Endothelial cell of umbilical vein (primary cell): ENCODE measurements at regions not wholly inside any gene's neighbourhood (a gene's known extent, or its start where the extent isn't known, plus 50 kb on each side); places are given as distances from the start of the nearest gene placed in this dataset.

Experiments used
- BruUV-seq: library from RNA; stranded (reverse); fragments of 400-500 nt; replicated peaks from 2 replicates; lab custom pipeline; 2021; lab: Mats Ljungman, UMichigan
- CTCF ChIA-PET: fragments of 300-600, 350-600 bp; sonication (Branson Sonifier 250); formaldehyde crosslinking; loops from one replicate; lab custom pipeline; 2021; ENCODE audit warnings: antibody characterized with exemption, inconsistent platforms; lab: Charles Lee
- POLR2A ChIA-PET: fragments of 300-600, 350-600 bp; sonication (Branson Sonifier 250); formaldehyde crosslinking; loops from one replicate; lab custom pipeline; 2021; ENCODE audit warnings: antibody characterized with exemption, inconsistent platforms; lab: Charles Lee
- DNase-seq: peaks from one replicate; pipeline ENCODE4 v3.0.0-alpha.2; 2011; ENCODE audit warnings: low read depth, low spot score
- FAIRE-seq: peaks from 2 replicates; lab custom pipeline; 2011; peaks lifted over from hg19 to GRCh38; lab: Jason Lieb, UNC
- H2AFZ ChIP-seq: 2 replicates; pipeline ENCODE4 v1.6.0; 2012; ENCODE audit warnings: low read depth, low read length, control low read depth, inconsistent platforms
- H3K27ac ChIP-seq: 2 replicates; pipeline ENCODE4 v1.5.1; 2011; ENCODE audit warnings: low read depth, mild to moderate bottlenecking, control low read depth, low read length, moderate library complexity; ENCODE audit not compliant: insufficient read depth
- H3K27me3 ChIP-seq, 2 experiments: 2 replicates each; pipeline versions ENCODE4 v1.6.0 to v1.6.1; 2011; ENCODE audit warnings: low read length in 2 of 2, mixed read lengths in 1 of 2; ENCODE audit not compliant: control insufficient read depth in 2 of 2, insufficient read depth in 2 of 2
- H3K36me3 ChIP-seq, 2 experiments: 2 replicates in 1 of 2; 3 replicates in 1 of 2; pipeline ENCODE4 v1.5.1; 2011; ENCODE audit warnings: low read length in 2 of 2, mild to moderate bottlenecking in 1 of 2, moderate library complexity in 1 of 2; ENCODE audit not compliant: control insufficient read depth in 2 of 2, insufficient read depth in 2 of 2; ENCODE audit errors: extremely low read depth in 1 of 2
- H3K4me1 ChIP-seq: 3 replicates; pipeline ENCODE4 v1.5.1; 2011; ENCODE audit warnings: mild to moderate bottlenecking, low read length; ENCODE audit not compliant: control insufficient read depth, insufficient read depth; ENCODE audit errors: extremely low read depth
- H3K4me2 ChIP-seq: 2 replicates; pipeline ENCODE4 v1.6.1; 2011; ENCODE audit warnings: low read length, control low read depth, mixed read lengths; ENCODE audit not compliant: insufficient read depth
- H3K4me3 ChIP-seq, 3 experiments: fragments of 200-600 bp in 1 of 3; sonication (generic), shearing (Covaris generic) in 1 of 3; replicated peaks in 1 of 3; 2 replicates each; pipeline ENCODE4 v1.5.1; 2011 to 2016; ENCODE audit warnings: control low read depth in 3 of 3, low read length in 3 of 3, mild to moderate bottlenecking in 2 of 3, inconsistent platforms in 1 of 3, low read depth in 1 of 3, moderate library complexity in 1 of 3; ENCODE audit not compliant: insufficient read depth in 1 of 3
- H3K79me2 ChIP-seq: 2 replicates; pipeline ENCODE4 v1.6.0; 2012; ENCODE audit warnings: low read length, inconsistent platforms; ENCODE audit not compliant: control insufficient read depth, insufficient read depth
- H3K9ac ChIP-seq: replicated peaks from 2 replicates; pipeline ENCODE3; 2011; ENCODE audit warnings: low read length, control low read depth; ENCODE audit not compliant: insufficient read depth; ENCODE audit errors: extremely low read depth
- H3K9me1 ChIP-seq: replicated peaks from 3 replicates; pipeline ENCODE4 v1.6.0; 2011; ENCODE audit warnings: mild to moderate bottlenecking, low read length; ENCODE audit not compliant: control insufficient read depth, insufficient read depth; ENCODE audit errors: extremely low read depth
- H3K9me3 ChIP-seq: replicated peaks from 2 replicates; pipeline ENCODE4 v1.5.1; 2012; ENCODE audit warnings: low read length, inconsistent platforms; ENCODE audit not compliant: control insufficient read depth, insufficient read depth
- H4K20me1 ChIP-seq: replicated peaks from 2 replicates; pipeline ENCODE3; 2011; ENCODE audit warnings: mild to moderate bottlenecking, low read length; ENCODE audit not compliant: control insufficient read depth, insufficient read depth; ENCODE audit errors: extremely low read depth
- EZH2 ChIP-seq: IDR thresholded peaks from 2 replicates; pipeline ENCODE4 v1.6.1; 2012; ENCODE audit warnings: borderline replicate concordance, low read depth, mild to moderate bottlenecking, moderate library complexity, low read length, inconsistent platforms; ENCODE audit not compliant: severe bottlenecking
- FOS ChIP-seq: IDR thresholded peaks from 2 replicates; pipeline ENCODE4 v1.6.1; 2011; ENCODE audit warnings: mild to moderate bottlenecking, low read length, moderate library complexity, borderline replicate concordance; ENCODE audit not compliant: insufficient read depth
- GATA2 ChIP-seq: IDR thresholded peaks from 2 replicates; pipeline ENCODE4 v1.7.0; 2011; ENCODE audit warnings: low read depth, mild to moderate bottlenecking, moderate library complexity, mixed read lengths, low read length; ENCODE audit not compliant: insufficient read length, insufficient read depth
- JUN ChIP-seq: IDR thresholded peaks from 2 replicates; pipeline ENCODE4 v1.6.1; 2011; ENCODE audit warnings: borderline replicate concordance, low read depth; ENCODE audit not compliant: insufficient read length, insufficient read depth
- MYC ChIP-seq: IDR thresholded peaks from one replicate; pipeline ENCODE4 v1.6.1; 2011; ENCODE audit warnings: mild to moderate bottlenecking, low read depth, low read length
- POLR2A ChIP-seq: IDR thresholded peaks from 2 replicates; pipeline ENCODE4 v1.6.1; 2012; ENCODE audit warnings: low read depth, mild to moderate bottlenecking, control low read depth, low read length
- POLR2AphosphoS5 ChIP-seq: IDR thresholded peaks from 2 replicates; pipeline ENCODE4 v1.6.1; 2012; ENCODE audit warnings: low read depth, mild to moderate bottlenecking, control low read depth, low read length, moderate library complexity; ENCODE audit not compliant: insufficient read depth
- dilution Hi-C: fragments of 300-500 bp; cut with MboI; formaldehyde crosslinking; loops from one replicate; pipeline ENCODE4 v1.15.0; 2019; ENCODE audit warnings: low sequenced_read_pairs; ENCODE audit not compliant: extremely low pct_ligation_motif_present
- intact Hi-C: fragments of 100-400 bp; cut with micrococcal nuclease; formaldehyde crosslinking; loops from one replicate; pipeline ENCODE4 v1.10.0; 2022
- TF ChIP-seq, protein P1 (sequence below): IDR thresholded peaks from 2 replicates; pipeline ENCODE4 v1.6.1; 2011; ENCODE audit not compliant: insufficient read depth, insufficient read length
- TF ChIP-seq, protein P2 (sequence below), 2 donors: IDR thresholded peaks; 1 replicate in 1 of 2; 2 replicates in 1 of 2; pipeline ENCODE4 v1.5.1; 2011; ENCODE audit warnings: low read length in 2 of 2, mild to moderate bottlenecking in 2 of 2, moderate library complexity in 2 of 2, control low read depth in 1 of 2, inconsistent platforms in 1 of 2, low read depth in 1 of 2; ENCODE audit not compliant: insufficient read depth in 1 of 2; ENCODE audit errors: extremely low read depth in 1 of 2

DNA sequence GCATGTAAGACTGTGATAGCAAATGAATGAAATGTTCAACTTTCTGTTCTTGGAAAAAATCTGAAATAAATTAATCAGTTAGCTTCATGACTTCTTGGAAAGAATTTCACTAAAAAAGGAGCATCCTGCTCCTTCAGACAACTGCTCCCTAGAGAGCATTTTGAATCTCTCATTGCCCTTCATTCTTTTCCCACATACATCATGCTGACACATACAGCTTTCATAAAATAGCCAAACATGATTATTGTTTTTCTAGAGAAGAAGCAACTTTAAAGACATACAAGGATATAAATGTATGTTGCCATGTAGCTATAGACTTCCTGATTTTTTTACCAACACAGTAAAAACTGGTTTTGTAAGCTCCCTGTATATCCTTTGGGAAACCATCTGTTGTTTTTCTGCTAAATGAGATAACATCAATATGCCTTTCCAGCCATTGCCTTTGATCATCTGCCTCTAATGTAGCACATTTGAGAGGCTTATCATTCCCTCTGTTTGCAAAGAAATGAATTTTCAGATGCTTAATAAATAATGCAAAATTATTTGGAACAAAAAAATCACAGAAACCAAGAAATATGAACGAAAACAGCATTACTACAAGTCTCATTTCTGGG, 248.2 kb upstream of the GPR149 start:
- H3K27me3 ChIP-seq, result no peaks in the 10 kb centered on the region
- no peaks in the 10 kb centered on the region for H3K4me1 ChIP-seq
- dilution Hi-C loops (no loop called here), intact Hi-C loops (no loop called here)
- DNase-seq (no peak), FAIRE-seq (no peak)
- H3K27ac ChIP-seq, result no peak overlapping the region
- no peaks in the 10 kb centered on the region for H3K36me3 ChIP-seq
- H4K20me1 ChIP-seq, result no peaks in the 10 kb centered on the region
- H3K9me1 ChIP-seq, result no peaks in the 10 kb centered on the region
- H3K4me3 ChIP-seq, result no peak overlapping the region
- TF ChIP-seq, protein P1, sequence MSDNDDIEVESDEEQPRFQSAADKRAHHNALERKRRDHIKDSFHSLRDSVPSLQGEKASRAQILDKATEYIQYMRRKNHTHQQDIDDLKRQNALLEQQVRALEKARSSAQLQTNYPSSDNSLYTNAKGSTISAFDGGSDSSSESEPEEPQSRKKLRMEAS, result no peak
- TF ChIP-seq FOS (no peak), MYC (no peak), GATA2 (no peak), EZH2 (no peak), JUN (no peak), POLR2A (no peak), POLR2AphosphoS5 (no peak)
- TF ChIP-seq, protein P2, sequence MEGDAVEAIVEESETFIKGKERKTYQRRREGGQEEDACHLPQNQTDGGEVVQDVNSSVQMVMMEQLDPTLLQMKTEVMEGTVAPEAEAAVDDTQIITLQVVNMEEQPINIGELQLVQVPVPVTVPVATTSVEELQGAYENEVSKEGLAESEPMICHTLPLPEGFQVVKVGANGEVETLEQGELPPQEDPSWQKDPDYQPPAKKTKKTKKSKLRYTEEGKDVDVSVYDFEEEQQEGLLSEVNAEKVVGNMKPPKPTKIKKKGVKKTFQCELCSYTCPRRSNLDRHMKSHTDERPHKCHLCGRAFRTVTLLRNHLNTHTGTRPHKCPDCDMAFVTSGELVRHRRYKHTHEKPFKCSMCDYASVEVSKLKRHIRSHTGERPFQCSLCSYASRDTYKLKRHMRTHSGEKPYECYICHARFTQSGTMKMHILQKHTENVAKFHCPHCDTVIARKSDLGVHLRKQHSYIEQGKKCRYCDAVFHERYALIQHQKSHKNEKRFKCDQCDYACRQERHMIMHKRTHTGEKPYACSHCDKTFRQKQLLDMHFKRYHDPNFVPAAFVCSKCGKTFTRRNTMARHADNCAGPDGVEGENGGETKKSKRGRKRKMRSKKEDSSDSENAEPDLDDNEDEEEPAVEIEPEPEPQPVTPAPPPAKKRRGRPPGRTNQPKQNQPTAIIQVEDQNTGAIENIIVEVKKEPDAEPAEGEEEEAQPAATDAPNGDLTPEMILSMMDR (IDR thresholded peaks at IDR 0.05; ENCODE audit: extremely low read depth in 1 of 2, insufficient read depth in 1 of 2, low read depth in 1 of 2, low read length in 2 of 2), result no peak
- ChIA-PET POLR2A (no interaction called here), CTCF (no interaction called here)
- no peak overlapping the region for H3K9ac ChIP-seq
- peaks cover 2% of the 10 kb centered on the region for H3K9me3 ChIP-seq
- H3K4me2 ChIP-seq, result no peak overlapping the region
- H3K79me2 ChIP-seq, result no peaks in the 10 kb centered on the region
- H2AFZ ChIP-seq, result no peak overlapping the region
- BruUV-seq, result no TSS peak
